PC-3 (cell line): ENCODE measurements at regions not wholly inside any gene's neighbourhood (a gene's known extent, or its start where the extent isn't known, plus 50 kb on each side); places are given as distances from the start of the nearest gene placed in this dataset.

Source experiments
- CTCF ChIP-seq: fragments of 300-600 bp; sonication (generic); conservative IDR thresholded peaks from 2 replicates; pipeline ENCODE4 v1.5.1; 2017; ENCODE audit warnings: antibody characterized with exemption, low read depth, mild to moderate bottlenecking, low read length
- EZH2 ChIP-seq: fragments of 300-600 bp; sonication (generic); IDR thresholded peaks from one replicate; pipeline ENCODE4 v1.6.1; 2017; ENCODE audit warnings: antibody characterized with exemption, mild to moderate bottlenecking, low read length; ENCODE audit not compliant: unreplicated experiment
- EZH2phosphoT487 ChIP-seq: fragments of 300-600 bp; sonication (generic); IDR thresholded peaks from 2 replicates; pipeline ENCODE4 v1.6.1; 2018; ENCODE audit warnings: mild to moderate bottlenecking, antibody characterized with exemption, low read length, borderline replicate concordance

GRCh38 chr10:91694170-91694794 lies 61.4 kb upstream of the PPP1R3C start:
- peak; percentile 85 for TF ChIP-seq CTCF
- TF ChIP-seq EZH2: no peak
- TF ChIP-seq EZH2phosphoT487: no peak
